ENCODE measurements at regions not wholly inside any gene's neighbourhood (a gene's known extent, or its start where the extent isn't known, plus 50 kb on each side); places are given as distances from the start of the nearest gene placed in this dataset.

DNA sequence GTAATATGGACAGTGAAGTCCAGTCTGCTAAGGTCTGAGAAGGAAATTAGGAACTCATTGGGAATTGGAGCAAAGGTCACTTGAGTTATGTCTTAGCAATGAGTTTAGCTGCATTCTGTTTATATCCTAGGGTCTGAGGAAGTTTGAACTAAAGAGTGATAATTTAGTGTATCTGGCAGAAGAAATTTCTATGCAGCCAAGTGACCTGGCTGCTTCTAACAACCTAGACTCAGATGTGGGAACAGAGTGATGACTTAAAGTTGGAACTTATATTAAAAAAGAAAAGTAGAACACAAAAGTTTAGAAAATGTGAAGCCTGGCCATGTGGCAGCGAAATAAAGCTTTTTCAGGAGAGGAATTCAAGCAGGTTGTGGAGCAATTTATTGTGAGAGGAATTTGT lies 106.2 kb downstream of the PRDM9 start:
- H2AFZ ChIP-seq (replicated peaks; ENCODE audit: low read length, poor library complexity), result no peak overlapping the region
- H3K36me3 ChIP-seq (ENCODE audit: control insufficient read depth, insufficient read depth, low read length), result no peaks in the 10 kb centered on the region
- WGBS, 2 experiments (ENCODE audit: extremely low coverage in 2 of 2, insufficient read length in 1 of 2), result no CpG with 5 or more reads among the region's 1 CpG
- ATAC-seq (ENCODE audit: low read depth) (no peak), DNase-seq (no peak)
- no peak overlapping the region for H2AK9ac ChIP-seq (replicated peaks; ENCODE audit: low read depth, low read length, poor library complexity)
- H3K4me2 ChIP-seq (ENCODE audit: low read depth, low read length), result no peak overlapping the region
- no peak overlapping the region for H2BK15ac ChIP-seq (ENCODE audit: low read depth, low read length)
- H3K23ac ChIP-seq (ENCODE audit: low read depth, low read length), result no peak overlapping the region
- no peak overlapping the region for H2BK20ac ChIP-seq (ENCODE audit: low read depth, low read length)
- no peak overlapping the region for H2AK5ac ChIP-seq (ENCODE audit: low read depth, low read length)
- no peak overlapping the region for H4K8ac ChIP-seq (ENCODE audit: low read depth in 2 of 2, low read length in 2 of 2)
- in situ Hi-C loops (cut with MboI; ENCODE audit: low sequenced_read_pairs) (no loop called here), dilution Hi-C loops (cut with HindIII; ENCODE audit: low sequenced_read_pairs, unreplicated experiment) (no loop called here), intact Hi-C loops (cut with micrococcal nuclease) (no loop called here)
- H2BK120ac ChIP-seq (ENCODE audit: low read depth, low read length), result no peak overlapping the region
- ChIA-PET CTCF (no interaction called here), POLR2A (ENCODE audit: unreplicated experiment) (no interaction called here)
- no peaks in the 10 kb centered on the region for H3K9me1 ChIP-seq (ENCODE audit: insufficient read depth, low read length)
- H3K14ac ChIP-seq (replicated peaks; ENCODE audit: low read depth, low read length), result no peak overlapping the region
- H2BK5ac ChIP-seq (ENCODE audit: low read depth, low read length, poor library complexity, severe bottlenecking), result no peak overlapping the region
- H4K20me1 ChIP-seq (ENCODE audit: insufficient read depth, low read length), result no peaks in the 10 kb centered on the region
- no peaks in the 10 kb centered on the region for H3K27me3 ChIP-seq (ENCODE audit: control insufficient read depth, insufficient read depth, low read length)
- no peak overlapping the region for H3K18ac ChIP-seq (ENCODE audit: low read depth, low read length)
- no peak for TF ChIP-seq MXI1 (IDR thresholded peaks at IDR 0.05; ENCODE audit: borderline replicate concordance, low read depth, low read length)
- BruUV-seq (replicated peaks), result no TSS peak
- peaks cover 9% of the 10 kb centered on the region; the same call in 1 of the 2 replicates for H3K9me3 ChIP-seq (ENCODE audit: control insufficient read depth, insufficient read depth, low read length)
- no peak overlapping the region for H3K9ac ChIP-seq (ENCODE audit: low read depth, low read length)
- H3K4me3 ChIP-seq (ENCODE audit: insufficient read depth, low read depth, low read length), result no peak overlapping the region
- no peak overlapping the region for H3K27ac ChIP-seq (ENCODE audit: insufficient read depth, low read length)
- H3K4ac ChIP-seq (ENCODE audit: low read depth, low read length), result no peak overlapping the region
- no peak overlapping the region for H4K91ac ChIP-seq (ENCODE audit: insufficient read depth, low read depth, low read length)
- H3K79me1 ChIP-seq (ENCODE audit: low read depth in 1 of 2, low read length in 2 of 2), result no peaks in the 10 kb centered on the region
- no peak overlapping the region for H4K5ac ChIP-seq (ENCODE audit: low read depth, low read length)
- no peaks in the 10 kb centered on the region for H3K4me1 ChIP-seq (ENCODE audit: control insufficient read depth, insufficient read depth, low read length)
- no peak overlapping the region for H3K56ac ChIP-seq (ENCODE audit: extremely low read depth, insufficient read depth, low read length)

All from IMR-90 (cell line).